Tibial nerve (tissue), 4 donors: ENCODE measurements at regions not wholly inside any gene's neighbourhood (a gene's known extent, or its start where the extent isn't known, plus 50 kb on each side); places are given as distances from the start of the nearest gene placed in this dataset.
"Not testable (repeated sequence)": the region's sequence is repeated elsewhere in the genome, so short reads cannot be mapped to it uniquely, and the experiment has no call there.

Experiments used
- DNase-seq, 2 donors: peaks; one replicate each; pipeline ENCODE4 v3.0.0-alpha.2; 2019; ENCODE audit warnings: low spot score in 2 of 2
- H3K27ac ChIP-seq, 4 donors: fragments of 200-600 bp; sonication (generic) in 3 of 4; one replicate each; pipeline ENCODE4 v1.5.1; 2017 to 2019; ENCODE audit warnings: mild to moderate bottlenecking in 1 of 4
- H3K27me3 ChIP-seq, 2 donors: fragments of 200-600 bp; sonication (generic) in 1 of 2; one replicate each; pipeline versions ENCODE4 v1.5.1 to v1.6.0; 2017 to 2019
- H3K36me3 ChIP-seq, 3 donors: fragments of 200-600 bp; sonication (generic); one replicate each; pipeline ENCODE4 v1.5.1; 2018 to 2019
- H3K4me1 ChIP-seq, 4 donors: fragments of 200-600 bp; sonication (generic) in 3 of 4; one replicate each; pipeline ENCODE4 v1.5.1; 2017 to 2019
- H3K4me3 ChIP-seq, 4 donors: fragments of 200-600 bp; sonication (generic) in 3 of 4; one replicate each; pipeline ENCODE4 v1.5.1; 2017 to 2019; ENCODE audit warnings: mild to moderate bottlenecking in 1 of 4, moderate library complexity in 1 of 4
- H3K9me3 ChIP-seq, 4 donors: fragments of 200-600 bp; sonication (generic) in 3 of 4; one replicate each; pipeline ENCODE4 v1.5.1; 2017 to 2019
- EP300 ChIP-seq, 2 donors: sonication (generic); formaldehyde crosslinking; IDR thresholded peaks; one replicate each; pipeline ENCODE4 v1.6.1; 2017; ENCODE audit warnings: antibody characterized with exemption in 2 of 2, mild to moderate bottlenecking in 1 of 2
- POLR2A ChIP-seq, 2 donors: fragments of 450-650 bp; IDR thresholded peaks; one replicate each; pipeline ENCODE4 v1.6.1; 2017; ENCODE audit warnings: antibody characterized with exemption in 2 of 2, mild to moderate bottlenecking in 2 of 2, moderate library complexity in 2 of 2
- WGBS, 2 donors: methylation state at CpG; one replicate each; pipeline ENCODE4 v1.1.5; 2018; 5-methylcytosine and 5-hydroxymethylcytosine counted together
- TF ChIP-seq, protein P1 (sequence below), 5 experiments: fragments of 200-600 bp in 3 of 5; fragments of 450-650 bp in 2 of 5; sonication (generic) in 3 of 5; IDR thresholded peaks; one replicate each; pipeline ENCODE4 v1.5.1; 2016 to 2019; ENCODE audit warnings: antibody characterized with exemption in 5 of 5, mild to moderate bottlenecking in 3 of 5, moderate library complexity in 2 of 5

DNA sequence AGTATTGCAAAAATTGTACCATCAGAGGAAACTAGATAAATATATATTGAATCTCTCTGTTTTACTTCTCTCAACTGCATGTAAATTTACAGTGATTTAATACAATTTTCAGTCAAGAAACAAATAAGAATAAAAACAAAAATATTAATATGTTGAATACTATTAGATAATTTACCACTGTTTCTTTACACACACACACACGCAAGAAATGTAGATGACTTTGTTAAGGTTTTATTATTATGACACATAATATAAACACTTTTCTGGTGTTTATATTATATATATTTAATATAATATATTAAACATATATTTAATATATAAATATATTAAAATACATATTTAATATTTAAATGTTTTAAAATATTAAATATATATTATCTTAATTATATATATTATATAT lies 814.3 kb upstream of the CDH10 start:
- Histone ChIP-seq H3K36me3 (no peaks in the 10 kb centered on the region), H3K4me3 (no peak overlapping the region), H3K9me3 (no peaks in the 10 kb centered on the region), H3K4me1 (no peaks in the 10 kb centered on the region), H3K27me3 (no peaks in the 10 kb centered on the region), H3K27ac (no peak overlapping the region)
- TF ChIP-seq POLR2A (IDR thresholded peaks at IDR 0.05) (no peak), EP300 (IDR thresholded peaks at IDR 0.05) (no peak)
- TF ChIP-seq, protein P1, sequence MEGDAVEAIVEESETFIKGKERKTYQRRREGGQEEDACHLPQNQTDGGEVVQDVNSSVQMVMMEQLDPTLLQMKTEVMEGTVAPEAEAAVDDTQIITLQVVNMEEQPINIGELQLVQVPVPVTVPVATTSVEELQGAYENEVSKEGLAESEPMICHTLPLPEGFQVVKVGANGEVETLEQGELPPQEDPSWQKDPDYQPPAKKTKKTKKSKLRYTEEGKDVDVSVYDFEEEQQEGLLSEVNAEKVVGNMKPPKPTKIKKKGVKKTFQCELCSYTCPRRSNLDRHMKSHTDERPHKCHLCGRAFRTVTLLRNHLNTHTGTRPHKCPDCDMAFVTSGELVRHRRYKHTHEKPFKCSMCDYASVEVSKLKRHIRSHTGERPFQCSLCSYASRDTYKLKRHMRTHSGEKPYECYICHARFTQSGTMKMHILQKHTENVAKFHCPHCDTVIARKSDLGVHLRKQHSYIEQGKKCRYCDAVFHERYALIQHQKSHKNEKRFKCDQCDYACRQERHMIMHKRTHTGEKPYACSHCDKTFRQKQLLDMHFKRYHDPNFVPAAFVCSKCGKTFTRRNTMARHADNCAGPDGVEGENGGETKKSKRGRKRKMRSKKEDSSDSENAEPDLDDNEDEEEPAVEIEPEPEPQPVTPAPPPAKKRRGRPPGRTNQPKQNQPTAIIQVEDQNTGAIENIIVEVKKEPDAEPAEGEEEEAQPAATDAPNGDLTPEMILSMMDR (IDR thresholded peaks at IDR 0.05), result no peak
- 94 to 95% methylated on average over 1 of the region's 1 CpG for WGBS, 2 donors
- DNase-seq, result no peak

DNA sequence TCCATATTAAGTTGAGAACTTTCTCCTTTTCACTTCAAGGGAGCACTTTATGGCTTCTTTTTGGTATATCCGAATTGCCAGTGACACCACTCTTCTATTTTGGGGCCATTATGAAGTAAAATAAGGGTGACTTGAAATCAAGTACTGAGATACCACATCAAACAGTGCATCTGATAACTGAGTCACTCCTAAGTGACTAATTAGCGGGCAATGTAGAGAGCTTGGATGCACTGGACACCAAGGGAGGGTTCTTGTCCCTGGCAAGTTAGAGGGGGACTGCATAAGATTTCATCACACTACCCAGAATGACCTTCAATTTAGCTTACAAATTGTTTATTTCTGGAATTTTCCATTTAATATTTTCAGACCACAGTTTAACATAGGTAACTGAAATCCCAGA lies 813.9 kb upstream of the CDH10 start:
- TF ChIP-seq EP300 (IDR thresholded peaks at IDR 0.05), result no peak
- Histone ChIP-seq H3K9me3 (no peaks in the 10 kb centered on the region), H3K4me1 (no peaks in the 10 kb centered on the region), H3K36me3 (no peaks in the 10 kb centered on the region), H3K4me3 (no peak overlapping the region), H3K27me3 (no peaks in the 10 kb centered on the region), H3K27ac (no peak overlapping the region)
- no peak for DNase-seq
- 91 to 94% methylated on average over 2 of the region's 2 CpGs for WGBS, 2 donors

DNA sequence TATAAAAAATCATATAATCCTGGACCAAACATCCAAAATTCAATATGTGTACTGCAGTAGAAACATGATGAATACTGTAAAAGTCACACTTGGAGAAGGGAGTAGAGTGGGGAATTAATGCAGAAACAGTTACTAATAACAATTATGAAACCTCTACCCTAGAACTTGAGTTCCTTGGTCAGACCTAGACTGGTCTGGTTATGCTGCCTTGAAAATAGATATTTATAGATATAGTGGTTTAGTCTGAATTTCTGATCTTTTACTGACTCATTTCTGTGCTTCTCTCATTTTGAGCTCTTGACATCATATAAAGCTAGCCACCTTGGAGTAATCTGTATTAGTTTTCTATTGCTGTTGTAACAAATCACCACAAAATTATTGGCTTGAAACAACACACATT lies 808.7 kb upstream of the CDH10 start:
- H3K36me3 ChIP-seq, result no peaks in the 10 kb centered on the region
- no peaks in the 10 kb centered on the region for H3K9me3 ChIP-seq
- no peaks in the 10 kb centered on the region for H3K4me1 ChIP-seq
- no peaks in the 10 kb centered on the region for H3K27me3 ChIP-seq
- no peak for DNase-seq
- TF ChIP-seq EP300 (IDR thresholded peaks at IDR 0.05), result no peak
- no peak overlapping the region for H3K4me3 ChIP-seq
- no peak overlapping the region for H3K27ac ChIP-seq

DNA sequence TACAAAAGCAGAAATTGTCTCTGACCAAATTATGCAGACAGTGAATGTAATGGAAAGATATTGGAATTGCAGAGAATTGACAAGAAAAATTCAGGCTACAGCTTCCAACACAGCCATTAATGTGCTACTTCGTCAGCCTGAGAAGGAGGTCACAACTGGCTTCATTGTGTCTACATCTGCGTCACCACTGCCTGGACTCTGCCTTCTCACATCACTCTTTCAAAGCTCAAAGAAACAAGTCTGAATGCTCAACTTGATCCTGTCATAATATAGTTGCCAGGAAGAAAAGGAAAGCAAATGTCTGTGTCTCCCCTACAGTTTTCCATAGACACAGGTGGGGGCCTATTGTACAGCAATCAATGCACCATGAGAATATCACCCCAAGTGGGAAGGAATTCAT lies 806.5 kb upstream of the CDH10 start:
- WGBS, 2 donors, result 82% methylated on average over 2 of the region's 2 CpGs
- Histone ChIP-seq H3K36me3 (no peaks in the 10 kb centered on the region), H3K27me3 (no peaks in the 10 kb centered on the region), H3K4me3 (no peak overlapping the region), H3K9me3 (no peaks in the 10 kb centered on the region), H3K27ac (no peak overlapping the region), H3K4me1 (no peaks in the 10 kb centered on the region)
- DNase-seq, result no peak
- TF ChIP-seq EP300 (IDR thresholded peaks at IDR 0.05) (no peak), POLR2A (IDR thresholded peaks at IDR 0.05) (no peak)
- TF ChIP-seq, protein P1 (IDR thresholded peaks at IDR 0.05), result no peak

DNA sequence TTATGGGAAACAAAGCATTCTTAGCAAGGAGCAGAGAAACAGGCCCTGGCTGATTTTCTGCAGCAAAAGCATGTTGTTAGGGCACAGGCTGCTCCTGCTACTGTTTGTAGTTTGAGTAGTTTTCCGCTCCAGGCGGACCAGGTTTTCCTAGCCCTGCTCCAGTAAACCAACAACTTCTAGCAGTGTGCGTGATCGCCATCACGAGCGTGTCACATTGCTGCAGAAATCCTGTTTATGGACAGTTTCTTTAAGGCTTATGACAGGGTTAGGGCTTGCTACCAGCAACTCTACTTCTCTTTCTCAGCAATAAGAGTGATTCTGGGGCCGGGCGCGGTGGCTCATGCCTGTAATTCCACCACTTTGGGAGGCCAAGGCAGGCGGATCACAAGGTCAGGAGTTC lies 803.9 kb upstream of the CDH10 start:
- Histone ChIP-seq H3K27ac (no peak overlapping the region), H3K27me3 (no peaks in the 10 kb centered on the region), H3K9me3 (no peaks in the 10 kb centered on the region), H3K36me3 (no peaks in the 10 kb centered on the region), H3K4me3 (no peak overlapping the region), H3K4me1 (no peaks in the 10 kb centered on the region)
- TF ChIP-seq POLR2A (IDR thresholded peaks at IDR 0.05) (no peak), EP300 (IDR thresholded peaks at IDR 0.05) (no peak)
- TF ChIP-seq, protein P1 (IDR thresholded peaks at IDR 0.05), result no peak
- WGBS, 2 donors, result 83% methylated on average over 10 of the region's 10 CpGs
- DNase-seq, result no peak

DNA sequence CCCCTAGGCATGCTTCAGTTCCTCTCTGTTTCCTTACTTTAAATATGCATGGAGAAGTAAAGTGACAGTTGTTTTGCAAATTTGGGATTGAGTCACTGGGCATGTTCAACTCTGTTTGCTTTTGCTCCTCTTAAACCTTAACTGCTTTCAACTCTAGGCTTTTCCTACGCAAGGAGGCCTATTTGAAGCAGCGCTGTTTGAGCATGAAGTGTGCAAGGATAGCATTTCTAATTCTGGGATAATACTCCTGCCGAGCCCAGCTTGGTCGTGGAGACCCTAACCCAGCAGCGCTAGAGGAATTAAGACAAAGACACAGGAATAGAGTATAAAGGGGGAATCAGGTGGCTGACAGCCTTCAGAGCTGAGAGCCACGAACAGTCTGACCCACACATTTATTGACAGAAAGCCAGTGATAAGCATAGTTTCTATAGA lies 803.4 kb upstream of the CDH10 start:
- TF ChIP-seq EP300 (IDR thresholded peaks at IDR 0.05) (no peak), POLR2A (IDR thresholded peaks at IDR 0.05) (no peak)
- TF ChIP-seq, protein P1 (IDR thresholded peaks at IDR 0.05), result no peak
- no peak for DNase-seq
- WGBS, 2 donors, result 46 to 51% methylated on average over 6 of the region's 6 CpGs

DNA sequence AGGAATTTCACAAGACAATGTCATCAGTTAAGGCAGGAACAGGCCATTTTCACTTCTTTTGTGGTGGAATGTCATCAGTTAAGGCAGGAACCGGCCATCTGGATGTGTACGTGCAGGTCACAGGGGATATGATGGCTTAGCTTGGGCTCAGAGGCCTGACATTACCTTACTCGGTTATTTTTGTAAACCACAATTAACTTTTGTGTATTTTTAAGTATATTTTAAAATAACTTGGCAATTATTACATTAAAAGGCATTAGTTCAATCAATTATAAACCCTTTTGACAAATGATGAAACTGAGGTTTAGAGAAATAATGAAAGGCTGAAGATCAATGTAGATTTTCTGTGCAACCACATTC lies 801.3 kb upstream of the CDH10 start:
- WGBS, 2 donors, result 45 to 46% methylated on average over 3 of the region's 3 CpGs
- not testable (repeated sequence) for H3K4me3 ChIP-seq, H3K4me1 ChIP-seq, H3K36me3 ChIP-seq, H3K9me3 ChIP-seq, H3K27me3 ChIP-seq, H3K27ac ChIP-seq, DNase-seq

More for the DNA sequence above, 803.4 kb upstream of the CDH10 start:
- no peaks in the 10 kb centered on the region for H3K4me1 ChIP-seq
- no peaks in the 10 kb centered on the region for H3K27me3 ChIP-seq
- H3K9me3 ChIP-seq, result no peaks in the 10 kb centered on the region
- no peak overlapping the region for H3K27ac ChIP-seq
- no peaks in the 10 kb centered on the region for H3K36me3 ChIP-seq
- no peak overlapping the region for H3K4me3 ChIP-seq

DNA sequence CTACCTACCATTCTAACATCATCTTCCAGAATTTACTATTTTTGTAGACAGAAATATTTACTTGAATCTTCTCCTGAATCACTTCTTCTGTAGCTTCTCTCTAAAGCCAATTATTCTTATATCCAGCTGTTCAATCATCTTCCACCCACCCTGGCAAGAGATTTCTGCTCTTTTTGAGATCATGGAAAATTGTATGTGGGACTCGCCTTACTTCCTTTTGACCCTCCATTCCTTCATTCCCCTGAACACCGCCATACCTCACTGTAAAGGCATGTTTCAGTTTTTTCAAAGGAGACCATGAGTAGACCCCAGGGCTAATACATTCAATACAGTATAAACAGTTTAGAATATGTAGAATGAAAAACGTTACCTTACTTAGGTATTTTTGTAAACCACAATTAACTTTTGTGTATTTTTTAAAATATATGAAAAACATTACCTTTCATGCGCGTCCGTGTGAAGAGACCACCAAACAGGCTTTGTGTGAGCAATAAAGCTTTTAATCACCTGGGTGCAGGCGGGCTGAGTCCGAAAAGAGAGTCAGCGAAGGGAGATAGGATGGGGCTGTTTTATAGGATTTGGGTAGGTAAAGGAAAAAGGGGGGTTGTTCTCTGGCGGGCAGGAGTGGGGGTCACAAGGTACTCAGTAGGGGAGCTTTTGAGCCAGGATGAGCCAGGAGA lies 800.7 kb upstream of the CDH10 start:
- H3K4me1 ChIP-seq, H3K27me3 ChIP-seq, H3K9me3 ChIP-seq, H3K4me3 ChIP-seq, DNase-seq, H3K36me3 ChIP-seq, H3K27ac ChIP-seq: not testable (repeated sequence)
- WGBS, 2 donors, result 67 to 69% methylated on average over 10 of the region's 10 CpGs
